SJSA1 (cell line): ENCODE measurements at regions not wholly inside any gene's neighbourhood (a gene's known extent, or its start where the extent isn't known, plus 50 kb on each side); places are given as distances from the start of the nearest gene placed in this dataset.

Experiments used
- DNase-seq, 2 experiments: peaks; one replicate each; pipeline ENCODE4 v3.0.0-alpha.2; 2015 to 2020; ENCODE audit warnings: low spot score in 2 of 2, low read depth in 1 of 2
- H3K27ac ChIP-seq: fragments of 250-450 bp; sonication (Bioruptor Pico); 2 replicates; pipeline ENCODE4 v1.5.1; 2020; ENCODE audit warnings: mild to moderate bottlenecking, moderate library complexity
- H3K27me3 ChIP-seq: fragments of 250-450 bp; sonication (Bioruptor Pico); replicated peaks from 2 replicates; pipeline ENCODE4 v1.5.1; 2020; ENCODE audit warnings: mild to moderate bottlenecking, moderate library complexity
- H3K36me3 ChIP-seq: fragments of 250-450 bp; sonication (Bioruptor Pico); 2 replicates; pipeline ENCODE4 v1.5.1; 2020; ENCODE audit warnings: mild to moderate bottlenecking
- H3K4me1 ChIP-seq: fragments of 250-450 bp; sonication (Bioruptor Pico); replicated peaks from 2 replicates; pipeline ENCODE4 v1.6.1; 2021; ENCODE audit warnings: mild to moderate bottlenecking
- H3K4me3 ChIP-seq: fragments of 250-450 bp; sonication (Bioruptor Pico); 2 replicates; pipeline ENCODE4 v1.5.1; 2020; ENCODE audit warnings: mild to moderate bottlenecking
- H3K9me3 ChIP-seq: fragments of 250-450 bp; sonication (Bioruptor Pico); replicated peaks from 2 replicates; pipeline ENCODE4 v1.5.1; 2020; ENCODE audit warnings: mild to moderate bottlenecking

- no peaks in the 10 kb centered on the region for H3K4me1 ChIP-seq
- no peaks in the 10 kb centered on the region for H3K36me3 ChIP-seq
- H3K9me3 ChIP-seq = no peaks in the 10 kb centered on the region
- no peak for DNase-seq
- H3K27ac ChIP-seq = no peak overlapping the region
- no peaks in the 10 kb centered on the region for H3K27me3 ChIP-seq
- no peak overlapping the region for H3K4me3 ChIP-seq
These were observed 58.9 kb upstream of the ZNF516 start for GRCh38 chr18:76553715-76554546.

- Histone ChIP-seq H3K9me3 (no peaks in the 10 kb centered on the region), H3K27me3 (no peaks in the 10 kb centered on the region; the same call in 1 of the 2 replicates), H3K27ac (no peak overlapping the region), H3K4me1 (no peaks in the 10 kb centered on the region), H3K4me3 (no peak overlapping the region), H3K36me3 (no peaks in the 10 kb centered on the region)
- DNase-seq = no peak
These were observed 53.5 kb upstream of the ZNF516 start for GRCh38 chr18:76548541-76548940.

- H3K4me3 ChIP-seq = no peak overlapping the region
- DNase-seq = no peak
- H3K27me3 ChIP-seq = no peaks in the 10 kb centered on the region; the same call in 1 of the 2 replicates
- no peaks in the 10 kb centered on the region for H3K9me3 ChIP-seq
- H3K36me3 ChIP-seq = no peaks in the 10 kb centered on the region
- no peaks in the 10 kb centered on the region for H3K4me1 ChIP-seq
- no peak overlapping the region for H3K27ac ChIP-seq
These were observed 52.3 kb upstream of the ZNF516 start for GRCh38 chr18:76547296-76547695.

GRCh38 chr18:76546436-76546835, 51.4 kb upstream of the ZNF516 start:
- no peak overlapping the region for H3K27ac ChIP-seq
- no peaks in the 10 kb centered on the region for H3K4me1 ChIP-seq
- no peak for DNase-seq
- H3K36me3 ChIP-seq = no peaks in the 10 kb centered on the region
- H3K4me3 ChIP-seq = no peak overlapping the region
- no peaks in the 10 kb centered on the region; the same call in 1 of the 2 replicates for H3K27me3 ChIP-seq
- no peaks in the 10 kb centered on the region for H3K9me3 ChIP-seq

- H3K4me1 ChIP-seq = no peaks in the 10 kb centered on the region
- no peaks in the 10 kb centered on the region for H3K36me3 ChIP-seq
- H3K27me3 ChIP-seq = no peaks in the 10 kb centered on the region; the same call in 1 of the 2 replicates
- no peaks in the 10 kb centered on the region for H3K9me3 ChIP-seq
- H3K27ac ChIP-seq = no peak overlapping the region
- H3K4me3 ChIP-seq = no peak overlapping the region
- DNase-seq = no peak
These were observed 51.0 kb upstream of the ZNF516 start for GRCh38 chr18:76546088-76546435.

- Histone ChIP-seq H3K4me1 (no peaks in the 10 kb centered on the region), H3K4me3 (no peak overlapping the region), H3K27ac (no peak overlapping the region), H3K36me3 (no peaks in the 10 kb centered on the region), H3K27me3 (no peaks in the 10 kb centered on the region; the same call in 1 of the 2 replicates), H3K9me3 (no peaks in the 10 kb centered on the region)
- no peak for DNase-seq
These were observed 50.5 kb upstream of the ZNF516 start for GRCh38 chr18:76545433-76546087.

- DNase-seq = no peak
- H3K27ac ChIP-seq = no peak overlapping the region
- H3K4me1 ChIP-seq = no peaks in the 10 kb centered on the region
- no peaks in the 10 kb centered on the region; the same call in 1 of the 2 replicates for H3K27me3 ChIP-seq
- no peak overlapping the region for H3K4me3 ChIP-seq
- H3K36me3 ChIP-seq = no peaks in the 10 kb centered on the region
- H3K9me3 ChIP-seq = no peaks in the 10 kb centered on the region
These were observed 49.7 kb upstream of the ZNF516 start for GRCh38 chr18:76544511-76545345.
